Smooth muscle cell (in vitro differentiated cells): ENCODE measurements at regions not wholly inside any gene's neighbourhood (a gene's known extent, or its start where the extent isn't known, plus 50 kb on each side); places are given as distances from the start of the nearest gene placed in this dataset.

ENCODE experiments used
- DNase-seq: peaks from one replicate; lab custom pipeline; 2025; ENCODE audit not compliant: unreplicated experiment; lab: John Stamatoyannopoulos, UW
- H2AFZ ChIP-seq: fragments of 200-600 bp; sonication (generic); 2 replicates; pipeline ENCODE4 v1.6.0; 2016; ENCODE audit warnings: antibody characterized with exemption, low read depth, mild to moderate bottlenecking
- H3F3A ChIP-seq: fragments of 200-600 bp; sonication (generic); 2 replicates; pipeline ENCODE4 v1.6.0; 2017; ENCODE audit warnings: antibody characterized with exemption, low read depth
- H3K27ac ChIP-seq: fragments of 200-600 bp; sonication (generic); 2 replicates; pipeline ENCODE4 v1.5.1; 2016; ENCODE audit warnings: low read depth, mild to moderate bottlenecking
- H3K27me3 ChIP-seq: fragments of 200-600 bp; sonication (generic); 2 replicates; pipeline ENCODE4 v1.6.1; 2016; ENCODE audit warnings: low read depth, mild to moderate bottlenecking
- H3K36me3 ChIP-seq: fragments of 200-600 bp; sonication (generic); 2 replicates; pipeline ENCODE4 v1.5.1; 2016; ENCODE audit warnings: low read depth
- H3K4me1 ChIP-seq: fragments of 200-600 bp; sonication (generic); 2 replicates; pipeline ENCODE4 v1.5.1; 2016; ENCODE audit warnings: low read depth
- H3K4me2 ChIP-seq: fragments of 200-600 bp; sonication (generic); 2 replicates; pipeline ENCODE4 v1.6.0; 2016; ENCODE audit warnings: mild to moderate bottlenecking
- H3K4me3 ChIP-seq: fragments of 200-600 bp; sonication (generic); 2 replicates; pipeline ENCODE4 v1.5.1; 2016; ENCODE audit warnings: mild to moderate bottlenecking
- H3K79me2 ChIP-seq: fragments of 200-600 bp; sonication (generic); 2 replicates; pipeline ENCODE4 v1.6.0; 2016; ENCODE audit warnings: low read depth, mild to moderate bottlenecking
- H3K9ac ChIP-seq: fragments of 200-600 bp; sonication (generic); 2 replicates; pipeline ENCODE4 v1.6.0; 2016; ENCODE audit warnings: low read depth
- H3K9me3 ChIP-seq: fragments of 200-600 bp; sonication (generic); replicated peaks from 2 replicates; pipeline ENCODE4 v1.5.1; 2016; ENCODE audit warnings: low read depth
- H4K20me1 ChIP-seq: fragments of 200-600 bp; sonication (generic); 2 replicates; pipeline ENCODE4 v1.6.0; 2016; ENCODE audit warnings: low read depth
- CTCF ChIP-seq: fragments of 200-600 bp; sonication (generic); IDR thresholded peaks from 2 replicates; pipeline ENCODE4 v1.5.1; 2017; ENCODE audit warnings: borderline replicate concordance, mild to moderate bottlenecking, antibody characterized with exemption; ENCODE audit not compliant: insufficient read depth, poor library complexity, severe bottlenecking
- WGBS: methylation state at CpG from one replicate; pipeline ENCODE4 v1.1.7; 2016; ENCODE audit warnings: low lambda C conversion rate; 5-methylcytosine and 5-hydroxymethylcytosine counted together

- H4K20me1 ChIP-seq: no peaks in the 10 kb centered on the region
- no peak overlapping the region for H3K9ac ChIP-seq
- H3F3A ChIP-seq: no peaks in the 10 kb centered on the region
- no peak for TF ChIP-seq CTCF
- no peak overlapping the region for H3K27ac ChIP-seq
- H3K4me3 ChIP-seq: no peak overlapping the region
- no peak overlapping the region for H2AFZ ChIP-seq
- H3K27me3 ChIP-seq: no peaks in the 10 kb centered on the region
- no peaks in the 10 kb centered on the region for H3K36me3 ChIP-seq
- H3K79me2 ChIP-seq: no peaks in the 10 kb centered on the region
- 66% methylated on average over 2 of the region's 2 CpGs for WGBS
- H3K9me3 ChIP-seq: no peaks in the 10 kb centered on the region
- H3K4me1 ChIP-seq: peaks cover 9% of the 10 kb centered on the region
- H3K4me2 ChIP-seq: no peak overlapping the region
- DNase-seq: no peak
Measured at GRCh38 chr4:77305766-77306165, 148.8 kb downstream of the CCNG2 start.

GRCh38 chr4:77306496-77306895 lies 149.5 kb downstream of the CCNG2 start:
- Histone ChIP-seq H3K4me3 (no peak overlapping the region), H2AFZ (no peak overlapping the region), H3K36me3 (no peaks in the 10 kb centered on the region), H3F3A (no peaks in the 10 kb centered on the region), H3K79me2 (no peaks in the 10 kb centered on the region), H3K9me3 (no peaks in the 10 kb centered on the region), H3K27me3 (no peaks in the 10 kb centered on the region), H3K9ac (no peak overlapping the region), H3K4me2 (no peak overlapping the region), H4K20me1 (no peaks in the 10 kb centered on the region), H3K27ac (no peak overlapping the region), H3K4me1 (peaks cover 2% of the 10 kb centered on the region)
- no peak for TF ChIP-seq CTCF
- no peak for DNase-seq
- WGBS: 77% methylated on average over 2 of the region's 2 CpGs

- Histone ChIP-seq H3K27ac (no peak overlapping the region), H2AFZ (no peak overlapping the region), H4K20me1 (no peaks in the 10 kb centered on the region), H3K9me3 (no peaks in the 10 kb centered on the region), H3K9ac (no peak overlapping the region), H3K27me3 (no peaks in the 10 kb centered on the region), H3F3A (no peaks in the 10 kb centered on the region), H3K4me2 (no peak overlapping the region), H3K36me3 (no peaks in the 10 kb centered on the region), H3K79me2 (no peaks in the 10 kb centered on the region), H3K4me3 (no peak overlapping the region), H3K4me1 (no peaks in the 10 kb centered on the region)
- WGBS: 11% methylated on average over 1 of the region's 1 CpG
- no peak for DNase-seq
- peak; percentile 45 for TF ChIP-seq CTCF
Measured at GRCh38 chr4:77308843-77309242, 151.8 kb downstream of the CCNG2 start.

- WGBS: 70% methylated on average over 2 of the region's 2 CpGs
- H3K4me3 ChIP-seq: no peak overlapping the region
Measured at GRCh38 chr4:77309496-77309895, 152.5 kb downstream of the CCNG2 start.

More at GRCh38 chr4:77309496-77309895, 152.5 kb downstream of the CCNG2 start:
- TF ChIP-seq CTCF: no peak
- H3K27ac ChIP-seq: no peak overlapping the region
- no peak overlapping the region for H2AFZ ChIP-seq
- no peaks in the 10 kb centered on the region for H3K9me3 ChIP-seq
- H3K27me3 ChIP-seq: no peaks in the 10 kb centered on the region
- no peaks in the 10 kb centered on the region for H3F3A ChIP-seq
- no peaks in the 10 kb centered on the region for H4K20me1 ChIP-seq
- no peaks in the 10 kb centered on the region for H3K79me2 ChIP-seq
- H3K36me3 ChIP-seq: no peaks in the 10 kb centered on the region
- no peak for DNase-seq
- H3K4me2 ChIP-seq: no peak overlapping the region
- no peak overlapping the region for H3K9ac ChIP-seq
- no peaks in the 10 kb centered on the region for H3K4me1 ChIP-seq
